IPS-20b (cell line): ENCODE measurements at regions not wholly inside any gene's neighbourhood (a gene's known extent, or its start where the extent isn't known, plus 50 kb on each side); places are given as distances from the start of the nearest gene placed in this dataset.

Experiments used
- H3K27ac ChIP-seq: one replicate; pipeline ENCODE4 v1.5.1; 2013; ENCODE audit warnings: low read length
- H3K27me3 ChIP-seq: 2 replicates; pipeline ENCODE4 v1.6.1; 2013; ENCODE audit warnings: mild to moderate bottlenecking, low read length, inconsistent platforms; ENCODE audit not compliant: insufficient read depth
- H3K36me3 ChIP-seq: 2 replicates; pipeline ENCODE4 v1.6.1; 2013; ENCODE audit warnings: low read depth, mild to moderate bottlenecking, inconsistent platforms, low read length, moderate library complexity; ENCODE audit not compliant: insufficient read depth
- H3K4me1 ChIP-seq: 2 replicates; pipeline ENCODE4 v1.6.1; 2013; ENCODE audit warnings: mild to moderate bottlenecking, control low read depth, inconsistent platforms, low read length, moderate library complexity; ENCODE audit not compliant: insufficient read depth
- H3K4me3 ChIP-seq: 2 replicates; pipeline ENCODE4 v1.5.1; 2013; ENCODE audit warnings: mild to moderate bottlenecking, low read length, inconsistent platforms
- H3K9ac ChIP-seq: 2 replicates; pipeline ENCODE4 v1.6.1; 2013; ENCODE audit warnings: low read depth, mild to moderate bottlenecking, inconsistent platforms, low read length, moderate library complexity
- H3K9me3 ChIP-seq: 2 replicates; pipeline ENCODE4 v1.6.1; 2013; ENCODE audit warnings: mild to moderate bottlenecking, low read depth, low read length, inconsistent platforms; ENCODE audit not compliant: insufficient read depth

DNA sequence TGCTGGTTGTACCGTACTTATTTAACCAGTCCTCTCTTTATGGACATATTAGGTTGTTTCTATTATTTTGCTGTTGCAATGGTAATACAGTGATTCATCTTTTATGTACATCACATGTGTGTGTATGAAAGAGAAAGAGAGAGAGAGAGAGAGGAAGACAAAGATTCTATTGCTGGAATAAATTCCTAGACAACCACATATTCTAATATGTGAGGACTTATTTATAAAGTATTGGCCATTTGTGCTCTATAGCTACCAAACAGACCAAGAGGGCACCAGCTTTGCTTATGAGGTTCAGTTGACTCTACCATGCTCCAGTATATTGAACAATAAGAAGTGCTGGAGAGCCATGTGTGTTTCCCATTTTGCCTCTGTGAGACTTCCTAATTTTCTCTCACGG lies 513.5 kb downstream of the DMAC1 start:
- H3K36me3 ChIP-seq = no peaks in the 10 kb centered on the region
- peaks cover 14% of the 10 kb centered on the region; the same call in 1 of the 2 replicates for H3K4me1 ChIP-seq
- H3K4me3 ChIP-seq = no peak overlapping the region
- H3K27ac ChIP-seq = no peak overlapping the region
- no peaks in the 10 kb centered on the region for H3K9me3 ChIP-seq
- H3K27me3 ChIP-seq = no peaks in the 10 kb centered on the region
- no peak overlapping the region for H3K9ac ChIP-seq

DNA sequence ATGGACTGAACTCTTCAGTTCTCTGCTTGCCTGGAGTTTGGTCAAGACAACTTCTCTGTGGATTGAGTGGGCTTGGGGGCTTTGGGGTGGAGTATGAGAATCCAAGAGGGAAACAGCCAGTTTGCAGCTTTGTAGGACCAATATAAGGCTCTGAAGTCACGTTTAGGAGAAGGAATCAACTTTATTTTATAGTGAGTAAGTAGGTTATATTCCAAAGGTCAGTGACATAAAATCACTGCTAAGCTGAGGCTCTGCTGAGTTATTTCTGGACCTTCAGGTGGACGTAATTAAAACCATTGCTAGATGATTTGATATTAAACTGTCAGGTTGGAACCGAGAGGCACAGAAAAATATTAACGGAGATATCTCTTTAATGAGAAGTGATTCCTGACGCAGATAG lies 514.4 kb downstream of the DMAC1 start:
- no peak overlapping the region for H3K27ac ChIP-seq

DNA sequence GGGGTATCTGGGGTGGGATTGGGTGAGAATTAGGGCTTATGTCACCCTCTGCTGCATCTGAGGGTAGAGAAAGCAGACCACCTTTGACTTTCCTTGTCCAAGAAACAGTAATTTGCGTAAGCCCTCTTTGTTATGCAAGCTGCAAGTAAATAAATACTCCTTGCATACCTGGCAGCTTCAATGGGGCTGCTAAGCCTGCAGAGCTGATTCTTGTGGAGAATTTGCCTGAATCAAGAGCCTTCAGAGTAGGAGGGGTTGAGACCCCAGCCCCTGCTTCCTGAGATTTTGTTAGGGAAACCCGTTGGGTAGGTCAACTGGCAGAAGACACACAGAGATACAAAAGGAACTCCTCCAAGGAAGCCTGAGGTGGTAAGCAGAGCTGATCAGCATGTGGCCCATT lies 515.1 kb downstream of the DMAC1 start:
- H3K27ac ChIP-seq = no peak overlapping the region
- peaks cover 14% of the 10 kb centered on the region; the same call in 1 of the 2 replicates for H3K4me1 ChIP-seq
- H3K9ac ChIP-seq = no peak overlapping the region
- H3K27me3 ChIP-seq = no peaks in the 10 kb centered on the region
- H3K4me3 ChIP-seq = no peak overlapping the region
- H3K36me3 ChIP-seq = no peaks in the 10 kb centered on the region
- no peaks in the 10 kb centered on the region for H3K9me3 ChIP-seq

More for the DNA sequence above, 514.4 kb downstream of the DMAC1 start:
- H3K4me3 ChIP-seq = no peak overlapping the region
- peaks cover 14% of the 10 kb centered on the region; the same call in 1 of the 2 replicates for H3K4me1 ChIP-seq
- no peaks in the 10 kb centered on the region for H3K36me3 ChIP-seq
- H3K27me3 ChIP-seq = no peaks in the 10 kb centered on the region
- no peaks in the 10 kb centered on the region for H3K9me3 ChIP-seq
- no peak overlapping the region for H3K9ac ChIP-seq

DNA sequence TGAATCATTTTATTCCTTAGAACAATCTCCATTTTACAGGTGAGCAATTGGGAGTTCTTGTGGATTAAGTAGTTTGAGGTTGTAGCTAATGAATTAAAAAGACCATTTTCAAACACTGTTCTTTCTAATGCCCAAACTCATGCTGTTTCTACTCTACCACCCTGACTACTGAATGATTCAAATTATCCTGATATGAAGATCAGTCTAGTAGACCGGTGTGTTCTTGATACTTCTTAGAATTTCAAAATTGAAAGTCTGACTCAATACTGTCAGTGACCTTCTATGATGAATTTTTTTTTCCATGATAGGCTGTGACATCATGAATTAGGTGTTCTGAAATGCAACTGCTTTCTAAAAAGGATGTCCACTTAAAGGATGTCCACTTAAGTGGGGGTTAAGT lies 515.5 kb downstream of the DMAC1 start:
- Histone ChIP-seq H3K36me3 (no peaks in the 10 kb centered on the region), H3K27me3 (no peaks in the 10 kb centered on the region), H3K9ac (no peak overlapping the region), H3K27ac (no peak overlapping the region), H3K9me3 (no peaks in the 10 kb centered on the region), H3K4me1 (peaks cover 14% of the 10 kb centered on the region; the same call in 1 of the 2 replicates), H3K4me3 (no peak overlapping the region)

DNA sequence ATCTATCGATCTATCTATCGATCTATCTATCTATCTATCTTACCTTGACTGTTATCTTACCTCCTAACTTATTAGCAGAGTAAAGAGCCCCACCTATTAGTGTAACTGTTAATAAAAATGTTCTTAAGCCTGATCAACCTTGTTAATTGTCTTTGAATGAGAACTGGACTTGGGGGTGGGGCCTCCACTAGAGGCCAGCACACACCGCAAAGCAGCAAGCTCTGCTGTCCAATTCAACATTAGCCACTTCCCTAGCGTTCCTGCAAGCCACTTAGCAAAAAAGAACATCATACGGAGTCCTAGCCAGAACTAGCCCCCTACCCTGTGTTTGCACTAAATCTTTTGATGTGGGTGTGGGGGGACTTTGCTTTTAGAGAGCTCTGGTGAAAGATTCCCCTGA lies 515.8 kb downstream of the KDM4C start:
- H3K27ac ChIP-seq = no peak overlapping the region
- no peak overlapping the region for H3K9ac ChIP-seq
- H3K27me3 ChIP-seq = no peaks in the 10 kb centered on the region
- no peaks in the 10 kb centered on the region for H3K36me3 ChIP-seq
- H3K4me3 ChIP-seq = no peak overlapping the region
- no peaks in the 10 kb centered on the region for H3K9me3 ChIP-seq
- peaks cover 3% of the 10 kb centered on the region; the same call in 1 of the 2 replicates for H3K4me1 ChIP-seq

DNA sequence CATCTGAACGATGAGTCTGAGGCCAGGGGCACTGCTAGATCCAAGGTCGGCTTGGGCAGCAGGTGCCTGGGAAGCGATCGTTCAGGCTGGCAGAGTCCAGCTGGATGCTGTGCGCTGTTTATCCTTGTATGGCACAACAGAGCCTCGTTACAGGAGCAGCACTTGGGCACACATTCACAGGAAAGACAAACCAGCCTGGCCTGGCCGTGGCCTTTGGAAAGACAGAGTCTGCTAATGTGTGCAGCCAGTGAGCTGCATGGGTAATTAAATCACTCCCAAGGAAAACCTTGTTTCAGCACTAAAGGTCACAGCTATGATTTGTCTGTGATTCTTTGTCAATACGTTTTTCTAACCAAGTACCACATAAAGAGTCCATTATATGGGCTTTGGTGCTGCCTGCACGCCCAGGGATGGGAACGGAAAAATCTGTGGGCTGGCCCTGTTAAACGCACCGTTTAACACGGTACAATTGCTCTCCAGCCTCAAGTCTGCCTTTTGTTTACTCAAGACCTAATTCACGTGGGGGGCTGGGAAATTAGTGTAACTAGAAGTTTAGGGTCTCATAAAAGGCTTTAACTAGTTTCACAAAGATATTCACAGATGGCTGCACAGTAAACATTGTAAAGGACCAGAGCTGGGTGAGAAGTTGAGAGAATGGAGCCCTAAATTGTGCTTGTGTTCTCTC lies 509.3 kb downstream of the KDM4C start:
- Histone ChIP-seq H3K36me3 (no peaks in the 10 kb centered on the region), H3K9me3 (no peaks in the 10 kb centered on the region), H3K27ac (no peak overlapping the region), H3K4me3 (no peak overlapping the region), H3K9ac (no peak overlapping the region), H3K4me1 (no peaks in the 10 kb centered on the region), H3K27me3 (no peaks in the 10 kb centered on the region)

DNA sequence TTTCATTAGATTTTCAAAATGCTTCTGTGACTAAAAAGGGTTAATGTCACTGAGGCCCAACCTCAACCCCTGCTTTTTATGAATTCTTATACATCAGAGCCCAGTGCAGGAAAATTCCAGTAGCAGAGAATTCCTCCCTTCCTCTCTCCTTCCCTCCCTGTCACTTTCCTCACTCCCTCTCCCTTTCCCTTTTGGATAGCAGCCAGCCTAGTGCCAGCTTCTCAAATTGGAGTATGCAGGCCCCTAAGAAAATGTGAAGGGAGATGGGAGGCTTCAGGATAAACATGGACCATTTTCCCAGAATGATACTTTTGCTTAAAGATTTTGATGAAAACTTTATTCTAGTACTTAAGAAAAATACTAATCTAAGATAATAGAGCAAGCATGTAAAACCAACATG lies 507.4 kb downstream of the KDM4C start:
- Histone ChIP-seq H3K27me3 (no peaks in the 10 kb centered on the region), H3K36me3 (no peaks in the 10 kb centered on the region), H3K27ac (no peak overlapping the region), H3K4me1 (no peaks in the 10 kb centered on the region), H3K4me3 (no peak overlapping the region), H3K9ac (no peak overlapping the region), H3K9me3 (no peaks in the 10 kb centered on the region)

DNA sequence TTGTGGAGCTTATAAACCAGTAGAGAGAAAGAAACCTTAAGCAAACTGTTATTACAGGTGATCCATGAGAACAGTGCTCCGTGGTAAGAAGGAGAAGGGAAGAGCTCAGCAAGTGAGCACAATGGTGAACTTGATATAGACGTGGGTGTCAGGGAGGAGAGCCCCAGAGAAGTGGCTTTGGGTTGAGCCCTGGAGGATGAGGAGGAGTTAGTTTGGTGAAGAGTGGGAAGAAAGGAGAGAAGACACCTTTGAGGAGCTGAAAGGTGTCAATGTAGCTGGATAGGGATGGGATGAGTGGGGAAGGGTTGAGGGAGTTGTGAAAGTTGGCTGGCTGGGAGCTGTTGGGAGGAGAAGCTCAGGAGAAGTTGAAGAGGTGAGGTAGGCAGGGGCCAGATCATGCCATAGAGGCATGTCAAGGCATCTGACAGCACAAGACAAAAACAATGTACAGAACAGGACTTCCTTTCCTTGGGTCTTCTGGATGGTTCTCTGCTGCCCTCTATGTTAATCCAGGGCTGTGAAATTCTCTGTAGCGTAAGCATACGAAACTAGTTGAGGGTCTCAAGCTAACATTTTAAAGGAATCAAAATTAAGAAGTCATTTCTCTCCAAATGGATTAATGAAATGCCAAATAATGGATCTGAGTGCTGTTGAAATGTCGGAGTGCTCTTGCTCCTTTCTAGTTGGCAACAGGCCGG lies 501.9 kb downstream of the KDM4C start:
- no peaks in the 10 kb centered on the region for H3K27me3 ChIP-seq
- no peak overlapping the region for H3K9ac ChIP-seq
- H3K27ac ChIP-seq = no peak overlapping the region
- H3K9me3 ChIP-seq = no peaks in the 10 kb centered on the region
- H3K4me3 ChIP-seq = no peak overlapping the region
- H3K4me1 ChIP-seq = no peaks in the 10 kb centered on the region
- H3K36me3 ChIP-seq = no peaks in the 10 kb centered on the region

DNA sequence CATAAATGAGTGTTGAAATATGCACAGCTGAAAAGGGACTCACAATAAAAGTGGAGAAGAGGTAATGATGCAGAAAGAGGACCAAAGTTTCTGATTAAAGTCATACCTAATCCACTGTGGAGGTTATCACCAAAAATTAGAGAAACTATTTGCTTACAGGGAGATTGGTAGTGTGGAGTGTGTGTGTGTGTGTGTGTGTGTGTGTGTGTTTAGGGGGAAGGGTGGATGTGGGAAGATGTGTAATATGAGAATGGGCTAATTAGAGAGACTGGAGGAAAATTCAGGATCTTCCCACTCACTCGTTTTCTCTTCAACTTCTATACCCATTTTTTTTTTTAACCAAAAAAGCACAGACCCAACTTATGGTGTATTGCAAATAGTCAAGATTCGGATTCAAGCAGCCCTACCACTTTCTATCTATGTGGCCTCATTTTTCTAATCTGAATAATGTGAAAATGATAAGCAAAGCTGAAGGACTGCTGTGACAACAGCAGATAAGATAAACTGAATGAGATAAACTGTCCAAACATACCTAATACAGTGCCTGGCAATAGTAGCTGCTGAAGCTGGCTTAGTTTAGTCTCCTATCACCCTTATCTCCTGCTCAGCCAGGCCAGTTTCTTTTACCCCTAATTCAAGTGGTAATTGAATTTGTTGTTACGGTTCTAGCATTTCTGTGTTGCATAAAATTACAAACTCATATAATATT lies 501.1 kb downstream of the KDM4C start:
- Histone ChIP-seq H3K36me3 (no peaks in the 10 kb centered on the region), H3K27me3 (no peaks in the 10 kb centered on the region), H3K4me1 (no peaks in the 10 kb centered on the region), H3K4me3 (no peak overlapping the region), H3K9ac (no peak overlapping the region), H3K9me3 (no peaks in the 10 kb centered on the region), H3K27ac (no peak overlapping the region)

DNA sequence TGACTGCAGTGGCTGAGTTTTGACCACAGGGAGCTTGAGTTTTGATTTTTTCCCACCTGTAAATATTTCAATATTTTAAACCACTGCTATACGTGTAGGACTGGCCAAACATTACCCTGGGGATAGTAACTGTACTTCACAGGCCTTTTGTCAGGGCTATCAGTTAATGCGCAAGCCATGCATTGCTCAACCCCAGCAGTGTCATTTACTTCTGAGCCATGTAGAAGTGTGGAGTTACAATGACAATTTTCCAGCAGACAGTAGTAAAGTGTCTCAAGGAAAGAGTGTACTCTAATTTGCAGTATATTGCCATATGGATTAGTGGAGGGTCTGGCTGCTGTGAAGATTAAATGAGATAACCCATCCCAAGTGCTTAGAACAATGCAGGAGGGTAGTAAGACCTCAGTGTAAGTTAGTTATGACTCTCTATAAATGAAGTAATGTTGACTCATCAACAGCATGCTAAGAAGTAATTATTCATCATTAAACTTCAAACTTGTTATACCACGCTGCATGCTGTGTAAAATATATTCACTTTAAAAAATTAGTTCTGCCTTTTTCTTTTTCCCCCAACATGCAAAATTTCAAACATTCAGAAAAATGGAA lies 489.2 kb downstream of the KDM4C start:
- Histone ChIP-seq H3K9me3 (no peaks in the 10 kb centered on the region), H3K4me1 (0 out of 2 replicates have a peak, but pooled peaks cover 2% of the 10 kb centered on the region), H3K27ac (no peak overlapping the region), H3K4me3 (no peak overlapping the region), H3K36me3 (no peaks in the 10 kb centered on the region), H3K9ac (no peak overlapping the region), H3K27me3 (no peaks in the 10 kb centered on the region)

DNA sequence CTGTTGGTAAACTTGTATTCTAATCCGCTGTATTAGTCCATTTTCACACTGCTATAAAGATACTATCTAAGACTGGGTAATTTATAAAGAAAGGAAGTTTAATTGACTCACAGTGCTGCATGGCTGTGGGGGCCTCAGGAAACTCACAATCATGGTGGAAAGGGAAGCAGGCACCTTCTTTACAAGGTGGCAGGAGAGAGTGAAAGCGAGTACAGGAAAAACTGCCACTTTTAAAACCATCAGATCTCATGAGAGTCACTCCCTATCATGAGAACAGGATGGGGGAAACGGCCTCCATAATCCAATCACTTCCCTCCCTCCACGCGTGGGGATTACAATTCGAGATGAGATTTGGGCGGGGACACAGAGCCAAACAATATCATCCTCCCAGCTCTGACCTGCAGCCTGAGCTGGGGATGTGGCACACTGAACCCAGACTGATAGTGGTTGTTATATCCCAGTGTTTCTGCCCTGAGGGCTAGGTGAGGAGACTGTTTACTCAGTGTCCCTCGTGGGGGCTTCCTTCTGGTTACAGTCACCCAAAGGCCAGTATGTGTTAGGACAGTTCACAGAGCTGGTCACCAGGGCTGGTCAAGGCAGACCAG lies 488.3 kb downstream of the KDM4C start:
- peaks cover 5% of the 10 kb centered on the region; the same call in 1 of the 2 replicates for H3K4me1 ChIP-seq
- H3K9me3 ChIP-seq = no peaks in the 10 kb centered on the region
- H3K9ac ChIP-seq = no peak overlapping the region
- H3K4me3 ChIP-seq = no peak overlapping the region
- H3K36me3 ChIP-seq = no peaks in the 10 kb centered on the region
- no peaks in the 10 kb centered on the region for H3K27me3 ChIP-seq
- no peak overlapping the region for H3K27ac ChIP-seq
